ENCODE measurements at regions not wholly inside any gene's neighbourhood (a gene's known extent, or its start where the extent isn't known, plus 50 kb on each side); places are given as distances from the start of the nearest gene placed in this dataset.

GRCh38 chr1:60727552-60727951 lies 354.8 kb upstream of the NFIA start:
- CTCF ChIA-PET, result interaction anchor here (0.6 to 1.4 kb wide), 3 partner anchors 38 to 115 kb away, joined by 3 to 4 read pairs (median 3); no protein-coding TSS in a partner anchor
- no peaks in the 10 kb centered on the region for H3K9me3 ChIP-seq (ENCODE audit: control insufficient read depth, insufficient read depth, low read depth, low read length)
- H3K4me1 ChIP-seq (ENCODE audit: control insufficient read depth, insufficient read depth, low read length), result no peaks in the 10 kb centered on the region
- no peak overlapping the region for H3K4me3 ChIP-seq (ENCODE audit: low read depth, low read length)
- POLR2A ChIA-PET, result no interaction called here
- H3K27ac ChIP-seq (ENCODE audit: extremely low read depth, low read depth, low read length), result no peak overlapping the region
- no peaks in the 10 kb centered on the region for H3K36me3 ChIP-seq (ENCODE audit: control insufficient read depth in 2 of 2, insufficient read depth in 1 of 2, low read length in 2 of 2)
- no peak for TF ChIP-seq ZBTB26 (tag by site-specific recombination; optimal IDR thresholded peaks at IDR 0.05)
- TF ChIP-seq PRDM10 (tag by site-specific recombination; IDR thresholded peaks at IDR 0.05), result peak; percentile 49; the same call in 1 of the 2 replicates

GRCh38 chr1:60716472-60716871 lies 365.9 kb upstream of the NFIA start:
- TF ChIP-seq ZNF677 (tag by site-specific recombination; IDR thresholded peaks at IDR 0.05) (no peak), ZNF701 (tag by site-specific recombination; IDR thresholded peaks at IDR 0.05) (no peak), ZNF670 (tag by site-specific recombination; IDR thresholded peaks at IDR 0.05; ENCODE audit: low read depth) (no peak), HOXC10 (CRISPR knock-in tag; IDR thresholded peaks at IDR 0.05) (no peak), ZNF324 (tag by site-specific recombination; IDR thresholded peaks at IDR 0.05) (no peak), KLF1 (tag by site-specific recombination; IDR thresholded peaks at IDR 0.05) (no peak), ZNF558 (tag by site-specific recombination; IDR thresholded peaks at IDR 0.05) (no peak), ZNF692 (tag by site-specific recombination; IDR thresholded peaks at IDR 0.05) (no peak), ZBTB6 (tag by site-specific recombination; IDR thresholded peaks at IDR 0.05) (no peak)
- Histone ChIP-seq H3K4me1 (ENCODE audit: control insufficient read depth, insufficient read depth, low read length) (no peaks in the 10 kb centered on the region), H3K36me3 (ENCODE audit: control insufficient read depth in 2 of 2, insufficient read depth in 1 of 2, low read length in 2 of 2) (no peaks in the 10 kb centered on the region), H3K4me3 (ENCODE audit: low read depth, low read length) (no peak overlapping the region), H3K9me3 (ENCODE audit: control insufficient read depth, insufficient read depth, low read depth, low read length) (no peaks in the 10 kb centered on the region), H3K27ac (ENCODE audit: extremely low read depth, low read depth, low read length) (no peak overlapping the region)
- POLR2A ChIA-PET, result no interaction called here
- CTCF ChIA-PET, result no interaction called here

GRCh38 chr1:60715970-60716369 lies 366.4 kb upstream of the NFIA start:
- ChIA-PET CTCF (no interaction called here), POLR2A (no interaction called here)
- Histone ChIP-seq H3K9me3 (ENCODE audit: control insufficient read depth, insufficient read depth, low read depth, low read length) (no peaks in the 10 kb centered on the region), H3K36me3 (ENCODE audit: control insufficient read depth in 2 of 2, insufficient read depth in 1 of 2, low read length in 2 of 2) (no peaks in the 10 kb centered on the region), H3K27ac (ENCODE audit: extremely low read depth, low read depth, low read length) (no peak overlapping the region), H3K4me1 (ENCODE audit: control insufficient read depth, insufficient read depth, low read length) (no peaks in the 10 kb centered on the region), H3K4me3 (ENCODE audit: low read depth, low read length) (no peak overlapping the region)
- TF ChIP-seq WT1 (tag by site-specific recombination; IDR thresholded peaks at IDR 0.05) (no peak), ZNF10 (tag by site-specific recombination; IDR thresholded peaks at IDR 0.05) (no peak), ZNF837 (tag by site-specific recombination; IDR thresholded peaks at IDR 0.05) (no peak), ZBTB6 (tag by site-specific recombination; IDR thresholded peaks at IDR 0.05) (no peak), ZNF23 (tag by site-specific recombination; IDR thresholded peaks at IDR 0.05; ENCODE audit: borderline replicate concordance) (no peak), ZNF169 (tag by site-specific recombination; IDR thresholded peaks at IDR 0.05) (no peak), YY1 (tag by site-specific recombination; IDR thresholded peaks at IDR 0.05) (no peak), MZF1 (tag by site-specific recombination; IDR thresholded peaks at IDR 0.05; ENCODE audit: borderline replicate concordance) (no peak), ZNF639 (tag by site-specific recombination; IDR thresholded peaks at IDR 0.05) (no peak), ZNF184 (tag by site-specific recombination; IDR thresholded peaks at IDR 0.05) (no peak), KLF10 (tag by site-specific recombination; IDR thresholded peaks at IDR 0.05) (no peak)

Measured in HEK293 (cell line).